ENCODE measurements at regions not wholly inside any gene's neighbourhood (a gene's known extent, or its start where the extent isn't known, plus 50 kb on each side); places are given as distances from the start of the nearest gene placed in this dataset.

- TF ChIP-seq FOXK2 (IDR thresholded peaks at IDR 0.05), result no peak
- TF ChIP-seq FOXM1 (IDR thresholded peaks at IDR 0.05; ENCODE audit: borderline replicate concordance), result no peak
- no peak for TF ChIP-seq CTBP1 (IDR thresholded peaks at IDR 0.05; ENCODE audit: borderline replicate concordance)
- no peak for TF ChIP-seq HDGF (IDR thresholded peaks at IDR 0.05; ENCODE audit: borderline replicate concordance)
- TF ChIP-seq FOXA1 (IDR thresholded peaks at IDR 0.05), result no peak
- no peak for TF ChIP-seq BHLHE40 (IDR thresholded peaks at IDR 0.05; ENCODE audit: borderline replicate concordance)
- TF ChIP-seq ZNF384 (IDR thresholded peaks at IDR 0.05), result no peak
- no peak for TF ChIP-seq SP1 (IDR thresholded peaks at IDR 0.05)
- TF ChIP-seq SUZ12 (IDR thresholded peaks at IDR 0.05), result no peak
- no peak for TF ChIP-seq PKNOX1 (IDR thresholded peaks at IDR 0.05)
- no peak for TF ChIP-seq ARNT (IDR thresholded peaks at IDR 0.05)
- TF ChIP-seq TARDBP (IDR thresholded peaks at IDR 0.05), result no peak
These were observed 197.4 kb downstream of the LTN1 start for GRCh38 chr21:28795251-28795650.

Data from HEK293T (cell line).